Fibroblast of lung (primary cell): ENCODE measurements at regions not wholly inside any gene's neighbourhood (a gene's known extent, or its start where the extent isn't known, plus 50 kb on each side); places are given as distances from the start of the nearest gene placed in this dataset.

Experiments
- DNase-seq, 2 donors: peaks; one replicate each; pipeline versions ENCODE4 v3.0.0 to v3.0.0-alpha.2; 2010; ENCODE audit warnings: low read depth in 2 of 2
- H2AFZ ChIP-seq: 2 replicates; pipeline ENCODE4 v1.5.1; 2012; ENCODE audit warnings: low read length, control low read depth, inconsistent platforms
- H3K27ac ChIP-seq: 2 replicates; pipeline ENCODE4 v1.5.1; 2011; ENCODE audit warnings: low read length, control low read depth; ENCODE audit not compliant: insufficient read depth
- H3K27me3 ChIP-seq: 2 replicates; pipeline ENCODE4 v1.5.1; 2011; ENCODE audit warnings: mild to moderate bottlenecking, low read length; ENCODE audit not compliant: control insufficient read depth, insufficient read depth
- H3K36me3 ChIP-seq: 2 replicates; pipeline ENCODE4 v1.5.1; 2011; ENCODE audit warnings: low read length; ENCODE audit not compliant: control insufficient read depth, insufficient read depth
- H3K4me1 ChIP-seq: 2 replicates; pipeline ENCODE4 v1.5.1; 2011; ENCODE audit warnings: low read length; ENCODE audit not compliant: control insufficient read depth, insufficient read depth; ENCODE audit errors: extremely low read depth
- H3K4me2 ChIP-seq: 2 replicates; pipeline ENCODE4 v1.5.1; 2011; ENCODE audit warnings: low read length, control low read depth; ENCODE audit not compliant: insufficient read depth; ENCODE audit errors: extremely low read depth
- H3K4me3 ChIP-seq, 4 experiments: fragments of 200-600 bp in 1 of 4; sonication (generic) in 1 of 4; replicated peaks in 1 of 4; 2 replicates each; pipeline ENCODE4 v1.5.1; 2011 to 2016; ENCODE audit warnings: low read length in 4 of 4, low read depth in 3 of 4, mild to moderate bottlenecking in 3 of 4, control low read depth in 2 of 4, inconsistent platforms in 1 of 4, mixed read lengths in 1 of 4; ENCODE audit not compliant: insufficient read depth in 1 of 4; ENCODE audit errors: control extremely low read depth in 1 of 4
- H3K79me2 ChIP-seq: 2 replicates; pipeline ENCODE4 v1.5.1; 2012; ENCODE audit warnings: mild to moderate bottlenecking, low read length, inconsistent platforms; ENCODE audit not compliant: control insufficient read depth, insufficient read depth
- H3K9ac ChIP-seq: 2 replicates; pipeline ENCODE4 v1.5.1; 2011; ENCODE audit warnings: mild to moderate bottlenecking, low read length, control low read depth; ENCODE audit not compliant: insufficient read depth
- H3K9me3 ChIP-seq: 2 replicates; pipeline ENCODE4 v1.5.1; 2012; ENCODE audit warnings: low read depth, low read length; ENCODE audit not compliant: control insufficient read depth, insufficient read depth
- H4K20me1 ChIP-seq: 2 replicates; pipeline ENCODE4 v1.5.1; 2011; ENCODE audit warnings: low read length; ENCODE audit not compliant: control insufficient read depth, insufficient read depth; ENCODE audit errors: extremely low read depth
- CTCF ChIP-seq, 2 donors: IDR thresholded peaks in 1 of 2; conservative IDR thresholded peaks in 1 of 2; 1 replicate in 1 of 2; 2 replicates in 1 of 2; pipeline ENCODE4 v1.5.1; 2011 to 2012; ENCODE audit warnings: low read length in 2 of 2, control low read depth in 1 of 2, inconsistent platforms in 1 of 2, low read depth in 1 of 2, mild to moderate bottlenecking in 1 of 2
- EZH2 ChIP-seq: IDR thresholded peaks from 2 replicates; pipeline ENCODE4 v1.5.1; 2012; ENCODE audit warnings: low read length, control low read depth, mild to moderate bottlenecking; ENCODE audit errors: missing control alignments

- TF ChIP-seq CTCF (conservative IDR thresholded peaks at IDR 0.05 in 1 of 2, IDR thresholded peaks at IDR 0.05 in 1 of 2; ENCODE audit: low read depth in 1 of 2, low read length in 2 of 2), result no peak
- TF ChIP-seq EZH2, result no peak
- H3K27me3 ChIP-seq, result peaks cover 6% of the 10 kb centered on the region
- H3K9me3 ChIP-seq, result no peaks in the 10 kb centered on the region
- H3K9ac ChIP-seq, result no peak overlapping the region
- H3K4me3 ChIP-seq, result no peak overlapping the region
- no peaks in the 10 kb centered on the region for H3K4me1 ChIP-seq
- H4K20me1 ChIP-seq, result no peaks in the 10 kb centered on the region
- H2AFZ ChIP-seq, result no peak overlapping the region
- no peak for DNase-seq
- H3K4me2 ChIP-seq, result no peak overlapping the region
- H3K36me3 ChIP-seq, result no peaks in the 10 kb centered on the region
- H3K27ac ChIP-seq, result no peak overlapping the region
- H3K79me2 ChIP-seq, result no peaks in the 10 kb centered on the region
Observed at GRCh38 chr11:45428116-45428515, 142.0 kb upstream of the SYT13 start.

GRCh38 chr11:45424411-45425180 is 138.5 kb upstream of the SYT13 start:
- H3K9me3 ChIP-seq, result no peaks in the 10 kb centered on the region
- H3K4me2 ChIP-seq, result no peak overlapping the region
- H3K36me3 ChIP-seq, result no peaks in the 10 kb centered on the region
- no peaks in the 10 kb centered on the region for H4K20me1 ChIP-seq
- TF ChIP-seq CTCF (conservative IDR thresholded peaks at IDR 0.05 in 1 of 2, IDR thresholded peaks at IDR 0.05 in 1 of 2; ENCODE audit: low read depth in 1 of 2, low read length in 2 of 2) (no peak), EZH2 (no peak)
- H3K27ac ChIP-seq, result no peak overlapping the region
- no peak for DNase-seq
- H3K79me2 ChIP-seq, result no peaks in the 10 kb centered on the region
- no peak overlapping the region for H2AFZ ChIP-seq
- H3K9ac ChIP-seq, result no peak overlapping the region
- H3K4me3 ChIP-seq, result no peak overlapping the region
- H3K4me1 ChIP-seq, result no peaks in the 10 kb centered on the region
- peaks cover 6% of the 10 kb centered on the region for H3K27me3 ChIP-seq

GRCh38 chr11:45423475-45424120 is 137.5 kb upstream of the SYT13 start:
- Histone ChIP-seq H2AFZ (no peak overlapping the region), H3K27me3 (peaks cover 6% of the 10 kb centered on the region), H4K20me1 (no peaks in the 10 kb centered on the region), H3K79me2 (no peaks in the 10 kb centered on the region), H3K4me3 (no peak overlapping the region), H3K27ac (no peak overlapping the region), H3K36me3 (no peaks in the 10 kb centered on the region), H3K9ac (no peak overlapping the region), H3K4me2 (no peak overlapping the region), H3K9me3 (no peaks in the 10 kb centered on the region), H3K4me1 (no peaks in the 10 kb centered on the region)
- TF ChIP-seq CTCF (conservative IDR thresholded peaks at IDR 0.05 in 1 of 2, IDR thresholded peaks at IDR 0.05 in 1 of 2; ENCODE audit: low read depth in 1 of 2, low read length in 2 of 2), result no peak
- TF ChIP-seq EZH2, result no peak
- no peak for DNase-seq
